ENCODE measurements at regions not wholly inside any gene's neighbourhood (a gene's known extent, or its start where the extent isn't known, plus 50 kb on each side); places are given as distances from the start of the nearest gene placed in this dataset.

DNA sequence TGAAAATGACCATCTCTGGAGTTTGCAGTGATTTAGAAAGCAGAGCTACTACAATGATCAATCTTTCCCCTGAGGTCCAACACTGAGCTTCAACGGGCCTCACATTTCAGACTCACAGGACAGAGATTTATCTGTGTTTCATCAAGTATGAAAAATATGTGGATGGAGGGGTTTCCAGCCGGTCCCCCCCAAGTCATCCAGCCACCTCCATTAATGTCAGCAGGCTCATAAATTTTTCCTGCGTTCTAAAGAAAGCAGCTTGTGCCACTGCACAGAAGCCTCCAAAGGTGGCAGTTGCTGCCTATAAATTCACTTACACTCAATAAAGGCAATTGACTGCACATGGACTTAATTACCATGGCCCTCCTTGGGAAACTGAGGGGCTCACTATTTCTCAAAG lies 117.4 kb upstream of the ACKR3 start:
- intact Hi-C loops (cut with DNase I), result no loop called here
- FAIRE-seq, result no peak
- Histone ChIP-seq H3K27me3 (ENCODE audit: control insufficient read depth, insufficient read depth, low read length) (no peaks in the 10 kb centered on the region), H3K4me3 (ENCODE audit: low read length in 3 of 3) (no peak overlapping the region), H3K36me3 (ENCODE audit: control insufficient read depth in 2 of 3, insufficient read depth in 3 of 3, low read length in 3 of 3) (no peaks in the 10 kb centered on the region), H3K9me3 (ENCODE audit: control insufficient read depth in 2 of 3, insufficient read depth in 1 of 3, low read length in 3 of 3) (no peaks in the 10 kb centered on the region), H3K9ac (ENCODE audit: low read length in 3 of 3) (no peak overlapping the region), H3K27ac (ENCODE audit: low read depth in 2 of 2, low read length in 2 of 2) (no peak overlapping the region), H3K4me1 (ENCODE audit: control insufficient read depth in 2 of 3, insufficient read depth in 2 of 3, low read depth in 1 of 3, low read length in 3 of 3) (no peaks in the 10 kb centered on the region)
- DNase-seq, result peak in 3 of 5 donors; percentile 14 to 54 (median 44)
- TF ChIP-seq, protein P1, sequence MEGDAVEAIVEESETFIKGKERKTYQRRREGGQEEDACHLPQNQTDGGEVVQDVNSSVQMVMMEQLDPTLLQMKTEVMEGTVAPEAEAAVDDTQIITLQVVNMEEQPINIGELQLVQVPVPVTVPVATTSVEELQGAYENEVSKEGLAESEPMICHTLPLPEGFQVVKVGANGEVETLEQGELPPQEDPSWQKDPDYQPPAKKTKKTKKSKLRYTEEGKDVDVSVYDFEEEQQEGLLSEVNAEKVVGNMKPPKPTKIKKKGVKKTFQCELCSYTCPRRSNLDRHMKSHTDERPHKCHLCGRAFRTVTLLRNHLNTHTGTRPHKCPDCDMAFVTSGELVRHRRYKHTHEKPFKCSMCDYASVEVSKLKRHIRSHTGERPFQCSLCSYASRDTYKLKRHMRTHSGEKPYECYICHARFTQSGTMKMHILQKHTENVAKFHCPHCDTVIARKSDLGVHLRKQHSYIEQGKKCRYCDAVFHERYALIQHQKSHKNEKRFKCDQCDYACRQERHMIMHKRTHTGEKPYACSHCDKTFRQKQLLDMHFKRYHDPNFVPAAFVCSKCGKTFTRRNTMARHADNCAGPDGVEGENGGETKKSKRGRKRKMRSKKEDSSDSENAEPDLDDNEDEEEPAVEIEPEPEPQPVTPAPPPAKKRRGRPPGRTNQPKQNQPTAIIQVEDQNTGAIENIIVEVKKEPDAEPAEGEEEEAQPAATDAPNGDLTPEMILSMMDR (IDR thresholded peaks at IDR 0.05; ENCODE audit: borderline replicate concordance, extremely low read depth, insufficient read depth), result no peak

DNA sequence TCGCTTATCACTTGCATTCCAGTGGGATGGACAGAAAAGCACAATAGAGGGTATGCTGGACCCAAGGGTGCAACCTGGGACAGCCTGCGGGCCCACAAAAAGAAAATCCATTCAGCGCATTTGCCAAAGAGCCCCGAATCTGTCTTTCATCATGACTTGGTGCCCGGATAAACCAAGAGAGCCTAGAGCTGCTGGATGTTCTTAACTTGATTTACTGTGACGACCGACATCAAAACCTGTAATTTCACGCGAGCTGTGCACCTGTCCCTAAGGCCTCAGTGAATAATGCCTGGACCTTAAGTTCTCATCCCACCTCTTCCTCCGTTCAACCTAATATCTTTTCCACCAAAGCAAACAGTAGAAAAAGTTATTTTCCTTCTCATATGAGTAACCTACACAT lies 115.5 kb upstream of the ACKR3 start:
- H3K27me3 ChIP-seq (ENCODE audit: control insufficient read depth, insufficient read depth, low read length), result no peaks in the 10 kb centered on the region
- no peaks in the 10 kb centered on the region for H3K36me3 ChIP-seq (ENCODE audit: control insufficient read depth in 2 of 3, insufficient read depth in 3 of 3, low read length in 3 of 3)
- FAIRE-seq (no peak), DNase-seq (no peak)
- H3K9me3 ChIP-seq (ENCODE audit: control insufficient read depth in 2 of 3, insufficient read depth in 1 of 3, low read length in 3 of 3), result no peaks in the 10 kb centered on the region
- H3K9ac ChIP-seq (ENCODE audit: low read length in 3 of 3), result no peak overlapping the region
- intact Hi-C loops (cut with DNase I), result no loop called here
- no peak overlapping the region for H3K27ac ChIP-seq (ENCODE audit: low read depth in 2 of 2, low read length in 2 of 2)
- H3K4me3 ChIP-seq (ENCODE audit: low read length in 3 of 3), result no peak overlapping the region
- TF ChIP-seq, protein P1 (IDR thresholded peaks at IDR 0.05; ENCODE audit: borderline replicate concordance, extremely low read depth, insufficient read depth), result no peak
- H3K4me1 ChIP-seq (ENCODE audit: control insufficient read depth in 2 of 3, insufficient read depth in 2 of 3, low read depth in 1 of 3, low read length in 3 of 3), result no peaks in the 10 kb centered on the region

DNA sequence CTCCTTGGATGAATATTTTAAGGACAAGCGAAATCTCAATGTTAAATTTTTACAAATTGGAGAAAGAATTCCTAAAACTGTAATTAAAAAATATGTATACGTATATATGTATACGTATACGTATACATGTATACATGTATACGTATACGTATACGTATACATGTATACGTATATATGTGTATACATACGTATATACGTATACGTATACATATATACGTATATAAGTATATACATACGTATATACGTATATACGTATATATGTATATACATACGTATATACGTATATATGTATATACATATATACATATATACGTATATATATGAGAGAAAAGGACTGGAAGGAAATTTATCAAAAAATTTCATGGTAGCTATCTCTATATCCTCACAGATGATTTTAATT lies 110.2 kb upstream of the ACKR3 start:
- DNase-seq (no peak), FAIRE-seq (peak; percentile 66)
- Histone ChIP-seq H3K36me3 (ENCODE audit: control insufficient read depth in 2 of 3, insufficient read depth in 3 of 3, low read length in 3 of 3) (no peaks in the 10 kb centered on the region), H3K4me1 (ENCODE audit: control insufficient read depth in 2 of 3, insufficient read depth in 2 of 3, low read depth in 1 of 3, low read length in 3 of 3) (no peaks in the 10 kb centered on the region), H3K9me3 (ENCODE audit: control insufficient read depth in 2 of 3, insufficient read depth in 1 of 3, low read length in 3 of 3) (no peaks in the 10 kb centered on the region), H3K27ac (ENCODE audit: low read depth in 2 of 2, low read length in 2 of 2) (no peak overlapping the region), H3K27me3 (ENCODE audit: control insufficient read depth, insufficient read depth, low read length) (no peaks in the 10 kb centered on the region), H3K4me3 (ENCODE audit: low read length in 3 of 3) (no peak overlapping the region), H3K9ac (ENCODE audit: low read length in 3 of 3) (no peak overlapping the region)
- TF ChIP-seq, protein P1 (IDR thresholded peaks at IDR 0.05; ENCODE audit: borderline replicate concordance, extremely low read depth, insufficient read depth), result no peak
- intact Hi-C loops (cut with DNase I), result no loop called here

DNA sequence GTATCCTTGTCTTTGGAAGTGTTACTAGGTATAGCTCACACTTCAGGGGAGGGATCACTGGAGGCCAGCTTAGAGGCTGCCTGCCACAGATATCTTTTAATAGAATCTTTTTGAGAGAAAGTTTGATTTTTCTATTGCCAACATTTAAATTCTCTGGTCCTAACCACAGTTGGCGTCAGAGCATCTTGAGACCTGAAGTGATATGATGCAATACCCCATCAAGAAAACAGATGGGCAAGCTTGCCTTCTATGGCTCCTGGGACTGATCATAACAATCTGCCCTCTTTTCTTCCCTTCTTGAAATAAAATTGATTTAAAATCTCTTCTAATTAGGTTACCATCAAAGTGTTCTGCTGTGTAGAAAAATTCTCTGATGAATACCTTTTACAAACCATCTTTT lies 105.5 kb upstream of the ACKR3 start:
- H3K27me3 ChIP-seq (ENCODE audit: control insufficient read depth, insufficient read depth, low read length), result no peaks in the 10 kb centered on the region
- peaks cover 1 to 7% (median 4%) of the 10 kb centered on the region in 3 donors for H3K9me3 ChIP-seq (ENCODE audit: control insufficient read depth in 2 of 3, insufficient read depth in 1 of 3, low read length in 3 of 3)
- H3K27ac ChIP-seq (ENCODE audit: low read depth in 2 of 2, low read length in 2 of 2), result no peak overlapping the region
- no peak for FAIRE-seq
- H3K4me1 ChIP-seq (ENCODE audit: control insufficient read depth in 2 of 3, insufficient read depth in 2 of 3, low read depth in 1 of 3, low read length in 3 of 3), result no peaks in the 10 kb centered on the region
- TF ChIP-seq, protein P1 (IDR thresholded peaks at IDR 0.05; ENCODE audit: borderline replicate concordance, extremely low read depth, insufficient read depth), result no peak
- no peak for DNase-seq
- no peak overlapping the region for H3K9ac ChIP-seq (ENCODE audit: low read length in 3 of 3)
- no peaks in the 10 kb centered on the region for H3K36me3 ChIP-seq (ENCODE audit: control insufficient read depth in 2 of 3, insufficient read depth in 3 of 3, low read length in 3 of 3)
- H3K4me3 ChIP-seq (ENCODE audit: low read length in 3 of 3), result no peak overlapping the region
- intact Hi-C loops (cut with DNase I), result no loop called here

All from kidney (tissue), 13 donors.